ENCODE measurements at regions not wholly inside any gene's neighbourhood (a gene's known extent, or its start where the extent isn't known, plus 50 kb on each side); places are given as distances from the start of the nearest gene placed in this dataset.
"Not testable (repeated sequence)": the region's sequence is repeated elsewhere in the genome, so short reads cannot be mapped to it uniquely, and the experiment has no call there.

DNA sequence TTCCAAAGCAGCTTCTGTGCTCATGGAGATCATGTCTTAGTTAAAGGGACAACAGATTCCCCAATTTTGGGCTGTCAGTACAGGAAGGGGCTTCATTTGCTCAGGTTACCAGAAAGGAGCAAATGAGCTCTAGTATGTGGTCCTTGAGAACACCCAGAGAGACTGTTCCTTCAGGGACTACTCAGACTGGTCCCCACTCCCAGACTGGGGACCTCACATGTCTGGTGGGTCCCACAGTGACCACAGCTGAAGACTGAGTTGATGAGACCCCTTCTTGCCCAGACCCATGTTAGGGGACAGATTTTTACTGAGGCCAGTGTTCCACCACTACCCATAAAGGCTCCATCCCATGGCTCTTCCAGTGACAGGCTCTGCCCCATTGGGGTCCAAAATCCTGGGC lies 1695.2 kb downstream of the TP53TG3F start:
- Histone ChIP-seq H3K27me3 (ENCODE audit: insufficient read depth, low read depth, severe bottlenecking) (no peaks in the 10 kb centered on the region), H3K27ac (no peak overlapping the region), H3K9me3 (ENCODE audit: severe bottlenecking) (no peaks in the 10 kb centered on the region), H3K36me3 (no peaks in the 10 kb centered on the region), H3K4me3 (ENCODE audit: low read depth, low read length) (no peak overlapping the region)
- DNase-seq: no peak
- TF ChIP-seq CTCF (IDR thresholded peaks at IDR 0.05; ENCODE audit: low read depth, low read length): no peak

GRCh38 chr16:35157549-35157948 lies 1698.1 kb downstream of the TP53TG3F start:
- not testable (repeated sequence) for H3K27ac ChIP-seq; H3K27me3 ChIP-seq (ENCODE audit: insufficient read depth, low read depth, severe bottlenecking); DNase-seq; H3K36me3 ChIP-seq; H3K4me3 ChIP-seq (ENCODE audit: low read depth, low read length); H3K9me3 ChIP-seq (ENCODE audit: severe bottlenecking)

- H3K27me3 ChIP-seq (ENCODE audit: insufficient read depth, low read depth, severe bottlenecking): peaks cover 28% of the 10 kb centered on the region
- H3K27ac ChIP-seq; DNase-seq; H3K9me3 ChIP-seq (ENCODE audit: severe bottlenecking); H3K4me3 ChIP-seq (ENCODE audit: low read depth, low read length); H3K36me3 ChIP-seq: not testable (repeated sequence)
Measured at GRCh38 chr16:35169324-35169723, 1709.9 kb downstream of the TP53TG3F start.

DNA sequence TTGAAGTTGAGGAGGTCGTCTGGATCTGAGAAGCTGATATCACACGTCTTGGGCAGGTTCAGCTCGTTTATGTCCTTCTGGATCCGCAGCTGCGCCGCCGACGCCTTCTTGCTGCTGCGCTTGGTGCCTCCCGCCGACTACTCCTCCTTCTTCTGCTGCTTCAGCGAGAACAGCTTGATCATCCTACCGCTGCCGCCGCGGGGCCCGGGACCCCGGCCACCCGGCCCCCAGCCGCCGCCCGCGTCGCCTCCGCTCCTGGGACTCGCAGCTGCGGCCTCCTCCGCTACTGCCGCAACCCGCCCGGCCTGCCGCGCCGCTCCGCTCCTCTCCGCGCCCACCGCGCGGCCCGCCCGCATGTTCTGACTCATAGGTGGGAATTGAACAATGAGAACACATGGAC lies 1710.6 kb downstream of the TP53TG3F start:
- H3K36me3 ChIP-seq; DNase-seq; H3K4me3 ChIP-seq (ENCODE audit: low read depth, low read length); H3K27ac ChIP-seq; H3K9me3 ChIP-seq (ENCODE audit: severe bottlenecking): not testable (repeated sequence)
- H3K27me3 ChIP-seq (ENCODE audit: insufficient read depth, low read depth, severe bottlenecking): peaks cover 32% of the 10 kb centered on the region

DNA sequence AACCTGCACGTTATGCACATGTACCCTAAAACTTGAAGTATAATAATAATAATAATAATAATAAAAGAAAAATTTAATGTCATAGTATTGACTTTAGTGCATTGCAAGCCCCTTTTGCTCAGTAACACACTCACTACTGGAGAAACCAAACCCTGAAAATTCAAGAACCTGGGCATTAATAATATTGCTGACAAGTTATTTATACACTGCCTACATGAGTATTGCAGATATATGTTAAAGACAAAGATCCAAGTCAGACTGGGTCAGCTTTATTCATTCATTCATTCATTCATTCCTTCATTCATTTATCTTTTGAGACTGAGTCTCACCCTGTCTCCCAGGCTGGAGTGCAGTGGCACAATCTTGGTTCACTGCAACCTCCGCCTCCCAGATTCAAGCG lies 1711.2 kb downstream of the TP53TG3F start:
- TF ChIP-seq CTCF (IDR thresholded peaks at IDR 0.05; ENCODE audit: low read depth, low read length): no peak
- Histone ChIP-seq H3K9me3 (ENCODE audit: severe bottlenecking) (no peaks in the 10 kb centered on the region), H3K27me3 (ENCODE audit: insufficient read depth, low read depth, severe bottlenecking) (peaks cover 32% of the 10 kb centered on the region), H3K4me3 (ENCODE audit: low read depth, low read length) (no peak overlapping the region), H3K27ac (no peak overlapping the region), H3K36me3 (no peaks in the 10 kb centered on the region)
- DNase-seq: no peak

GRCh38 chr16:35171106-35171505 lies 1711.7 kb downstream of the TP53TG3F start:
- DNase-seq: no peak
- Histone ChIP-seq H3K27ac (no peak overlapping the region), H3K27me3 (ENCODE audit: insufficient read depth, low read depth, severe bottlenecking) (peaks cover 32% of the 10 kb centered on the region), H3K36me3 (no peaks in the 10 kb centered on the region), H3K9me3 (ENCODE audit: severe bottlenecking) (no peaks in the 10 kb centered on the region), H3K4me3 (ENCODE audit: low read depth, low read length) (no peak overlapping the region)
- TF ChIP-seq CTCF (IDR thresholded peaks at IDR 0.05; ENCODE audit: low read depth, low read length): no peak

DNA sequence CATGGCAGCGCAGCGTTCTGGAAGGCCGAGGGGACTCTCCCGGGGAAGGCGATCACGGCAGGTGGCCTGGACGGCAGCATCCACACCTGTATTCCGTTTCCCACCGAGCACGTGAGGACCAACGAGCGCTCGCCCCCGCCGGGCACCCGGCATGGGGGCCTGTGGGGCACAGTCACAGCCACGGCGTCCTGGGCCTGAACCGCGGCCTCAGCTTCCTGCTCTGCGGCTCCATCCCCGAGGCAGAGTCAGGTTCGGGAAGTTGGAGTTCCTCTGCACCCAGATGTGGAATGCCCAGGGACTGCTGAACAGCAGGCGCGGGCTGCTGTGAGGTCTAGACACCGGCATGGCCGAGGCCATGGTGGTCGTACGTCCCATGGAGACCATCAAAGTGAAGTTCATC lies 1713.9 kb downstream of the TP53TG3F start:
- Histone ChIP-seq H3K36me3 (no peaks in the 10 kb centered on the region), H3K27ac (no peak overlapping the region), H3K9me3 (ENCODE audit: severe bottlenecking) (no peaks in the 10 kb centered on the region), H3K4me3 (ENCODE audit: low read depth, low read length) (no peak overlapping the region), H3K27me3 (ENCODE audit: insufficient read depth, low read depth, severe bottlenecking) (peaks cover 41% of the 10 kb centered on the region)
- no peak for DNase-seq
- no peak for TF ChIP-seq CTCF (IDR thresholded peaks at IDR 0.05; ENCODE audit: low read depth, low read length)

Data from WERI-Rb-1 (cell line).